GM23338 (cell line): ENCODE measurements at regions not wholly inside any gene's neighbourhood (a gene's known extent, or its start where the extent isn't known, plus 50 kb on each side); places are given as distances from the start of the nearest gene placed in this dataset.

Experiments used
- ATAC-seq: fragments of 200-7000 bp; cut with Tn5 transposase; 3 replicates; pipeline ENCODE4 v1.9.1; 2020
- DNase-seq: peaks from one replicate; pipeline ENCODE4 v3.0.0-alpha.2; 2015; ENCODE audit warnings: low spot score
- H2AFZ ChIP-seq: fragments of 200-600 bp; sonication (generic); 2 replicates; pipeline ENCODE4 v1.8.0; 2016; ENCODE audit warnings: antibody characterized with exemption, mild to moderate bottlenecking, moderate library complexity
- H3F3A ChIP-seq: fragments of 200-600 bp; sonication (generic); replicated peaks from 2 replicates; pipeline ENCODE4 v1.8.0; 2017; ENCODE audit warnings: antibody characterized with exemption, mixed run types, low read depth
- H3K27ac ChIP-seq: fragments of 200-600 bp; sonication (generic); 2 replicates; pipeline ENCODE4 v1.6.1; 2016; ENCODE audit warnings: low read depth
- H3K27me3 ChIP-seq: fragments of 200-600 bp; sonication (generic); 2 replicates; pipeline ENCODE4 v1.8.0; 2016; ENCODE audit warnings: mild to moderate bottlenecking, mixed run types, moderate library complexity; ENCODE audit not compliant: insufficient read depth
- H3K36me3 ChIP-seq: fragments of 200-600 bp; sonication (generic); 2 replicates; pipeline ENCODE4 v1.8.0; 2016; ENCODE audit warnings: mild to moderate bottlenecking; ENCODE audit not compliant: insufficient read depth
- H3K4me1 ChIP-seq: fragments of 200-600 bp; sonication (generic); 2 replicates; pipeline ENCODE4 v1.8.0; 2016; ENCODE audit warnings: mild to moderate bottlenecking, moderate library complexity; ENCODE audit not compliant: insufficient read depth
- H3K4me2 ChIP-seq: fragments of 200-600 bp; sonication (generic); 2 replicates; pipeline ENCODE4 v1.7.1; 2017; ENCODE audit warnings: mixed run types
- H3K4me3 ChIP-seq: fragments of 200-600 bp; sonication (generic); 2 replicates; pipeline ENCODE4 v1.6.1; 2016; ENCODE audit warnings: mixed run types
- H3K79me2 ChIP-seq: fragments of 200-600 bp; sonication (generic); replicated peaks from 2 replicates; pipeline ENCODE4 v1.8.0; 2017; ENCODE audit warnings: mild to moderate bottlenecking; ENCODE audit not compliant: insufficient read depth
- H3K9me2 ChIP-seq: fragments of 200-600 bp; sonication (generic); 2 replicates; pipeline ENCODE4 v1.8.0; 2017; ENCODE audit not compliant: insufficient read depth
- H4K20me1 ChIP-seq: fragments of 200-600 bp; sonication (generic); replicated peaks from 2 replicates; pipeline ENCODE4 v1.8.0; 2017; ENCODE audit warnings: mild to moderate bottlenecking; ENCODE audit not compliant: insufficient read depth
- H3K27ac Mint-ChIP-seq: 2 replicates; pipeline ENCODE4 v1.8.0; 2020; ENCODE audit warnings: inconsistent platforms, mild to moderate bottlenecking, moderate library complexity, mixed read lengths
- H3K27me3 Mint-ChIP-seq: 3 replicates; pipeline ENCODE4 v1.8.0; 2022; ENCODE audit warnings: low read depth, mild to moderate bottlenecking, moderate library complexity, mixed read lengths, inconsistent platforms; ENCODE audit not compliant: insufficient read depth, poor library complexity
- H3K36me3 Mint-ChIP-seq: 3 replicates; pipeline ENCODE4 v1.8.0; 2021; ENCODE audit warnings: low read depth, mild to moderate bottlenecking, inconsistent platforms, moderate library complexity, mixed read lengths
- H3K4me1 Mint-ChIP-seq: 3 replicates; pipeline ENCODE4 v1.8.0; 2020; ENCODE audit warnings: mild to moderate bottlenecking, inconsistent platforms, mixed read lengths
- H3K4me3 Mint-ChIP-seq: 3 replicates; pipeline ENCODE4 v1.8.0; 2021; ENCODE audit warnings: moderate library complexity, mild to moderate bottlenecking, inconsistent platforms, mixed read lengths
- H3K9me3 Mint-ChIP-seq: 3 replicates; pipeline ENCODE4 v1.8.0; 2020; ENCODE audit warnings: moderate library complexity, mild to moderate bottlenecking, inconsistent platforms, mixed read lengths
- CREB1 ChIP-seq: fragments of 250-450 bp; sonication (Bioruptor Pico); IDR thresholded peaks from 2 replicates; pipeline ENCODE4 v1.5.0; 2020; ENCODE audit warnings: low read depth, mild to moderate bottlenecking, moderate library complexity
- CTCF ChIP-seq, 2 experiments: fragments of 200-600 bp in 1 of 2; sonication (generic) in 1 of 2; conservative IDR thresholded peaks; 2 replicates each; pipeline versions ENCODE4 v1.5.1 to v1.6.1; 2016 to 2017; ENCODE audit warnings: antibody characterized with exemption in 2 of 2, low read depth in 2 of 2, mild to moderate bottlenecking in 2 of 2, moderate library complexity in 1 of 2
- ETS1 ChIP-seq: IDR thresholded peaks from 2 replicates; pipeline ENCODE4 v1.6.1; 2016; ENCODE audit warnings: antibody characterized with exemption
- EZH2phosphoT487 ChIP-seq: fragments of 200-600 bp; sonication (generic); IDR thresholded peaks from one replicate; pipeline ENCODE4 v1.8.1; 2018; ENCODE audit warnings: antibody characterized with exemption; ENCODE audit not compliant: unreplicated experiment
- STAT1 ChIP-seq: IDR thresholded peaks from one replicate; pipeline ENCODE4 v1.6.1; 2016; ENCODE audit warnings: antibody characterized with exemption; ENCODE audit not compliant: unreplicated experiment
- ZNF114 ChIP-seq: fragments of 250-450 bp; sonication (Bioruptor Pico); IDR thresholded peaks from 2 replicates; pipeline ENCODE4 v1.5.0; 2020; ENCODE audit warnings: mild to moderate bottlenecking, moderate library complexity
- TF ChIP-seq, protein P1 (sequence below): IDR thresholded peaks from one replicate; pipeline ENCODE4 v1.6.1; 2018; ENCODE audit warnings: antibody characterized with exemption; ENCODE audit not compliant: unreplicated experiment
- TF ChIP-seq, protein P2 (sequence below): fragments of 250-450 bp; sonication (Bioruptor Pico); IDR thresholded peaks from 2 replicates; pipeline ENCODE4 v1.5.0; 2020; ENCODE audit warnings: mild to moderate bottlenecking, moderate library complexity

DNA sequence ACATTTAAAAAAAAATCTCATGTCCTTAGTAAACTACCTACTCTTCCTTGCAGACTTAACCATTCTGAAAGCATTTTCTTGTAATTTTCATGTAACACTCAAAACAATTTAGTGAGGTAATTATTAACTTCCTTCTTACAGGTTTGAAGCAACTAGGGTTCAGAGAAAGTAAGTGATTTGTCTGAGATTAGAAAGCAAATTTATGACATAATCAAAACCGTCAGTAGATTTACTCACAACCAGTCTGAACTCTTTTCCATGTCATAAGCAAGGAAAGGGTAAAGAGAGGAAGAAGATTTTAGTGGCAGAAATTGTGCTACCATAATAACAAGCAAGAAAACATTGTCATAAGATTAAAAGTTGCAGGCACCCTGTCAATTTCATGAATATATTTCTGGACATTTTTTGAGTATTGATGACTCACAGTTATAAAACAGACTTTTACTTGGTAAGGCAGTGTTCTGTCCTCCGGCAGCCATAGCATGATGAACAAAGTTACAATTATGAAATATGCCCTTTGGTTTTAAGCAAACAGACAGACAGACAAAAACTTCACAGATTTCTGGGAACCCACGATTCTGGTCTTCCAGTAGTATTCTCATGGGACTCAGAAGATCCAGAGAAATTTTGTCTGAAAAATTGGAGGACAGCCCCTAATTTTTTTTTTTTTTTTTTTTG lies 707.2 kb downstream of the RWDD3 start:
- ATAC-seq (no peak), DNase-seq (no peak)
- no peaks in the 10 kb centered on the region for H3K4me1 Mint-ChIP-seq
- Histone ChIP-seq H2AFZ (no peak overlapping the region; the same call in 1 of the 2 replicates), H3F3A (no peaks in the 10 kb centered on the region), H3K36me3 (no peaks in the 10 kb centered on the region), H3K27ac (no peak overlapping the region), H3K27me3 (no peaks in the 10 kb centered on the region), H3K4me2 (no peak overlapping the region), H3K4me1 (no peaks in the 10 kb centered on the region), H3K79me2 (no peaks in the 10 kb centered on the region), H3K4me3 (no peak overlapping the region), H3K9me2 (no peaks in the 10 kb centered on the region), H4K20me1 (no peaks in the 10 kb centered on the region)
- H3K27me3 Mint-ChIP-seq, result no peaks in the 10 kb centered on the region
- H3K4me3 Mint-ChIP-seq, result no peak overlapping the region
- no peaks in the 10 kb centered on the region for H3K9me3 Mint-ChIP-seq
- no peaks in the 10 kb centered on the region for H3K36me3 Mint-ChIP-seq
- no peak for TF ChIP-seq STAT1
- TF ChIP-seq CREB1 (CRISPR knock-in tag), result no peak
- no peak for TF ChIP-seq EZH2phosphoT487
- no peak for TF ChIP-seq ZNF114 (CRISPR knock-in tag)
- TF ChIP-seq, protein P1, sequence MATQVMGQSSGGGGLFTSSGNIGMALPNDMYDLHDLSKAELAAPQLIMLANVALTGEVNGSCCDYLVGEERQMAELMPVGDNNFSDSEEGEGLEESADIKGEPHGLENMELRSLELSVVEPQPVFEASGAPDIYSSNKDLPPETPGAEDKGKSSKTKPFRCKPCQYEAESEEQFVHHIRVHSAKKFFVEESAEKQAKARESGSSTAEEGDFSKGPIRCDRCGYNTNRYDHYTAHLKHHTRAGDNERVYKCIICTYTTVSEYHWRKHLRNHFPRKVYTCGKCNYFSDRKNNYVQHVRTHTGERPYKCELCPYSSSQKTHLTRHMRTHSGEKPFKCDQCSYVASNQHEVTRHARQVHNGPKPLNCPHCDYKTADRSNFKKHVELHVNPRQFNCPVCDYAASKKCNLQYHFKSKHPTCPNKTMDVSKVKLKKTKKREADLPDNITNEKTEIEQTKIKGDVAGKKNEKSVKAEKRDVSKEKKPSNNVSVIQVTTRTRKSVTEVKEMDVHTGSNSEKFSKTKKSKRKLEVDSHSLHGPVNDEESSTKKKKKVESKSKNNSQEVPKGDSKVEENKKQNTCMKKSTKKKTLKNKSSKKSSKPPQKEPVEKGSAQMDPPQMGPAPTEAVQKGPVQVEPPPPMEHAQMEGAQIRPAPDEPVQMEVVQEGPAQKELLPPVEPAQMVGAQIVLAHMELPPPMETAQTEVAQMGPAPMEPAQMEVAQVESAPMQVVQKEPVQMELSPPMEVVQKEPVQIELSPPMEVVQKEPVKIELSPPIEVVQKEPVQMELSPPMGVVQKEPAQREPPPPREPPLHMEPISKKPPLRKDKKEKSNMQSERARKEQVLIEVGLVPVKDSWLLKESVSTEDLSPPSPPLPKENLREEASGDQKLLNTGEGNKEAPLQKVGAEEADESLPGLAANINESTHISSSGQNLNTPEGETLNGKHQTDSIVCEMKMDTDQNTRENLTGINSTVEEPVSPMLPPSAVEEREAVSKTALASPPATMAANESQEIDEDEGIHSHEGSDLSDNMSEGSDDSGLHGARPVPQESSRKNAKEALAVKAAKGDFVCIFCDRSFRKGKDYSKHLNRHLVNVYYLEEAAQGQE, result no peak
- TF ChIP-seq, protein P2, sequence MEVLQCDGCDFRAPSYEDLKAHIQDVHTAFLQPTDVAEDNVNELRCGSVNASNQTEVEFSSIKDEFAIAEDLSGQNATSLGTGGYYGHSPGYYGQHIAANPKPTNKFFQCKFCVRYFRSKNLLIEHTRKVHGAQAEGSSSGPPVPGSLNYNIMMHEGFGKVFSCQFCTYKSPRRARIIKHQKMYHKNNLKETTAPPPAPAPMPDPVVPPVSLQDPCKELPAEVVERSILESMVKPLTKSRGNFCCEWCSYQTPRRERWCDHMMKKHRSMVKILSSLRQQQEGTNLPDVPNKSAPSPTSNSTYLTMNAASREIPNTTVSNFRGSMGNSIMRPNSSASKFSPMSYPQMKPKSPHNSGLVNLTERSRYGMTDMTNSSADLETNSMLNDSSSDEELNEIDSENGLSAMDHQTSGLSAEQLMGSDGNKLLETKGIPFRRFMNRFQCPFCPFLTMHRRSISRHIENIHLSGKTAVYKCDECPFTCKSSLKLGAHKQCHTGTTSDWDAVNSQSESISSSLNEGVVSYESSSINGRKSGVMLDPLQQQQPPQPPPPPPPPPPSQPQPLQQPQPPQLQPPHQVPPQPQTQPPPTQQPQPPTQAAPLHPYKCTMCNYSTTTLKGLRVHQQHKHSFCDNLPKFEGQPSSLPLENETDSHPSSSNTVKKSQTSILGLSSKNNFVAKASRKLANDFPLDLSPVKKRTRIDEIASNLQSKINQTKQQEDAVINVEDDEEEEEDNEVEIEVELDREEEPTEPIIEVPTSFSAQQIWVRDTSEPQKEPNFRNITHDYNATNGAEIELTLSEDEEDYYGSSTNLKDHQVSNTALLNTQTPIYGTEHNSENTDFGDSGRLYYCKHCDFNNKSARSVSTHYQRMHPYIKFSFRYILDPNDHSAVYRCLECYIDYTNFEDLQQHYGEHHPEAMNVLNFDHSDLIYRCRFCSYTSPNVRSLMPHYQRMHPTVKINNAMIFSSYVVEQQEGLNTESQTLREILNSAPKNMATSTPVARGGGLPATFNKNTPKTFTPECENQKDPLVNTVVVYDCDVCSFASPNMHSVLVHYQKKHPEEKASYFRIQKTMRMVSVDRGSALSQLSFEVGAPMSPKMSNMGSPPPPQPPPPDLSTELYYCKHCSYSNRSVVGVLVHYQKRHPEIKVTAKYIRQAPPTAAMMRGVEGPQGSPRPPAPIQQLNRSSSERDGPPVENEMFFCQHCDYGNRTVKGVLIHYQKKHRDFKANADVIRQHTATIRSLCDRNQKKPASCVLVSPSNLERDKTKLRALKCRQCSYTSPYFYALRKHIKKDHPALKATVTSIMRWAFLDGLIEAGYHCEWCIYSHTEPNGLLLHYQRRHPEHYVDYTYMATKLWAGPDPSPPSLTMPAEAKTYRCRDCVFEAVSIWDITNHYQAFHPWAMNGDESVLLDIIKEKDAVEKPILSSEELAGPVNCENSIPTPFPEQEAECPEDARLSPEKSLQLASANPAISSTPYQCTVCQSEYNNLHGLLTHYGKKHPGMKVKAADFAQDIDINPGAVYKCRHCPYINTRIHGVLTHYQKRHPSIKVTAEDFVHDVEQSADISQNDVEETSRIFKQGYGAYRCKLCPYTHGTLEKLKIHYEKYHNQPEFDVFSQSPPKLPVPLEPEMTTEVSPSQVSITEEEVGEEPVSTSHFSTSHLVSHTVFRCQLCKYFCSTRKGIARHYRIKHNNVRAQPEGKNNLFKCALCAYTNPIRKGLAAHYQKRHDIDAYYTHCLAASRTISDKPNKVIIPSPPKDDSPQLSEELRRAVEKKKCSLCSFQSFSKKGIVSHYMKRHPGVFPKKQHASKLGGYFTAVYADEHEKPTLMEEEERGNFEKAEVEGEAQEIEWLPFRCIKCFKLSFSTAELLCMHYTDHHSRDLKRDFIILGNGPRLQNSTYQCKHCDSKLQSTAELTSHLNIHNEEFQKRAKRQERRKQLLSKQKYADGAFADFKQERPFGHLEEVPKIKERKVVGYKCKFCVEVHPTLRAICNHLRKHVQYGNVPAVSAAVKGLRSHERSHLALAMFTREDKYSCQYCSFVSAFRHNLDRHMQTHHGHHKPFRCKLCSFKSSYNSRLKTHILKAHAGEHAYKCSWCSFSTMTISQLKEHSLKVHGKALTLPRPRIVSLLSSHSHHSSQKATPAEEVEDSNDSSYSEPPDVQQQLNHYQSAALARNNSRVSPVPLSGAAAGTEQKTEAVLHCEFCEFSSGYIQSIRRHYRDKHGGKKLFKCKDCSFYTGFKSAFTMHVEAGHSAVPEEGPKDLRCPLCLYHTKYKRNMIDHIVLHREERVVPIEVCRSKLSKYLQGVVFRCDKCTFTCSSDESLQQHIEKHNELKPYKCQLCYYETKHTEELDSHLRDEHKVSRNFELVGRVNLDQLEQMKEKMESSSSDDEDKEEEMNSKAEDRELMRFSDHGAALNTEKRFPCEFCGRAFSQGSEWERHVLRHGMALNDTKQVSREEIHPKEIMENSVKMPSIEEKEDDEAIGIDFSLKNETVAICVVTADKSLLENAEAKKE, result no peak
- no peak for TF ChIP-seq ETS1
- no peak for TF ChIP-seq CTCF (conservative IDR thresholded peaks at IDR 0.05; ENCODE audit: low read depth in 2 of 2)
- H3K27ac Mint-ChIP-seq, result no peak overlapping the region
